B cell (primary cell): ENCODE measurements at regions not wholly inside any gene's neighbourhood (a gene's known extent, or its start where the extent isn't known, plus 50 kb on each side); places are given as distances from the start of the nearest gene placed in this dataset.

Experiments
- ATAC-seq: fragments of 200-7000 bp; cut with Tn5 transposase; one replicate; pipeline ENCODE4 v1.10.0; 2021; ENCODE audit warnings: low read depth, mild to moderate bottlenecking, moderate number of reproducible peaks, moderate library complexity
- CTCF ChIA-PET: fragments of 350-600 bp; sonication (Branson Sonifier 250); formaldehyde crosslinking; loops from one replicate; lab custom pipeline; 2021; ENCODE audit warnings: antibody characterized with exemption, inconsistent platforms; lab: Charles Lee
- POLR2A ChIA-PET: fragments of 350-600 bp; sonication (Branson Sonifier 250); formaldehyde crosslinking; loops from one replicate; lab custom pipeline; 2021; ENCODE audit warnings: antibody characterized with exemption; lab: Charles Lee
- DNase-seq: peaks from one replicate; pipeline ENCODE4 v3.0.0; 2013
- H2AFZ ChIP-seq: 2 replicates; pipeline ENCODE4 v1.6.1; 2012; ENCODE audit warnings: mild to moderate bottlenecking, low read depth, low read length; ENCODE audit not compliant: insufficient read depth, poor library complexity, severe bottlenecking
- H3K27ac ChIP-seq, 2 donors: 1 replicate in 1 of 2; 2 replicates in 1 of 2; pipeline ENCODE4 v1.5.1; 2012 to 2013; ENCODE audit warnings: low read length in 2 of 2, mild to moderate bottlenecking in 2 of 2, moderate library complexity in 1 of 2
- H3K27me3 ChIP-seq, 4 experiments: fragments of 200-600 bp in 1 of 4; sonication (generic) in 1 of 4; replicated peaks in 1 of 4; 1 replicate in 2 of 4; 2 replicates in 2 of 4; pipeline versions ENCODE4 v1.6.1 to v1.7.0; 2013 to 2016; ENCODE audit warnings: low read length in 3 of 4, mild to moderate bottlenecking in 2 of 4, mixed read lengths in 1 of 4, moderate library complexity in 1 of 4; ENCODE audit not compliant: insufficient read depth in 4 of 4, control insufficient read depth in 3 of 4; ENCODE audit errors: control extremely low read depth in 1 of 4
- H3K36me3 ChIP-seq, 2 experiments: replicated peaks in 1 of 2; 1 replicate in 1 of 2; 2 replicates in 1 of 2; pipeline versions ENCODE4 v1.6.1 to v1.7.1; 2013; ENCODE audit warnings: low read length in 1 of 2; ENCODE audit not compliant: insufficient read depth in 2 of 2, control insufficient read depth in 1 of 2; ENCODE audit errors: control extremely low read depth in 1 of 2, extremely low read depth in 1 of 2
- H3K4me1 ChIP-seq, 2 donors: fragments of 200-600 bp in 1 of 2; sonication (generic) in 1 of 2; 1 replicate in 1 of 2; 2 replicates in 1 of 2; pipeline versions ENCODE4 v1.5.1 to v1.6.1; 2013 to 2017; ENCODE audit warnings: low read length in 2 of 2; ENCODE audit not compliant: control insufficient read depth in 2 of 2, insufficient read depth in 2 of 2
- H3K4me2 ChIP-seq: replicated peaks from 2 replicates; pipeline ENCODE3; 2012; ENCODE audit warnings: mild to moderate bottlenecking, low read depth, low read length; ENCODE audit not compliant: poor library complexity, severe bottlenecking
- H3K4me3 ChIP-seq, 5 experiments: fragments of 200-600 bp in 1 of 5; sonication (generic) in 1 of 5; 1 replicate in 3 of 5; 2 replicates in 2 of 5; pipeline versions ENCODE4 v1.5.1 to v1.7.0; 2011 to 2016; ENCODE audit warnings: low read length in 4 of 5, mild to moderate bottlenecking in 4 of 5, low read depth in 2 of 5, control low read depth in 1 of 5, moderate library complexity in 1 of 5; ENCODE audit not compliant: insufficient read depth in 1 of 5; ENCODE audit errors: control extremely low read depth in 1 of 5, extremely low read depth in 1 of 5
- H3K79me2 ChIP-seq: fragments of 200-600 bp; sonication (generic); one replicate; pipeline ENCODE4 v1.6.0; 2016; ENCODE audit warnings: low read length; ENCODE audit not compliant: control insufficient read depth, insufficient read depth
- H3K9ac ChIP-seq: fragments of 200-600 bp; sonication (generic); 2 replicates; pipeline ENCODE4 v1.6.1; 2017; ENCODE audit warnings: mild to moderate bottlenecking, low read length, moderate library complexity
- H3K9me3 ChIP-seq, 3 donors: one replicate each; pipeline versions ENCODE4 v1.6.1 to v1.7.1; 2013; ENCODE audit warnings: low read length in 2 of 3; ENCODE audit not compliant: control insufficient read depth in 2 of 3, insufficient read depth in 1 of 3; ENCODE audit errors: control extremely low read depth in 1 of 3
- H4K20me1 ChIP-seq: 2 replicates; pipeline ENCODE4 v1.6.0; 2012; ENCODE audit warnings: mild to moderate bottlenecking, low read length; ENCODE audit not compliant: insufficient read depth, control insufficient read depth, poor library complexity, severe bottlenecking
- H3K27ac Mint-ChIP-seq: one replicate; pipeline ENCODE4 v1.8.0; 2021; ENCODE audit warnings: mixed read lengths
- H3K27me3 Mint-ChIP-seq: one replicate; pipeline ENCODE4 v1.8.0; 2021; ENCODE audit warnings: mixed read lengths
- H3K4me1 Mint-ChIP-seq: one replicate; pipeline ENCODE4 v1.8.0; 2021; ENCODE audit warnings: mixed read lengths
- H3K4me3 Mint-ChIP-seq: one replicate; pipeline ENCODE4 v1.8.0; 2021; ENCODE audit warnings: mixed read lengths
- H3K9me3 Mint-ChIP-seq: one replicate; pipeline ENCODE4 v1.8.0; 2022; ENCODE audit warnings: mixed read lengths; ENCODE audit not compliant: insufficient read depth
- CTCF ChIP-seq: fragments of 200-600 bp; IDR thresholded peaks from one replicate; pipeline ENCODE4 v1.8.0; 2022; ENCODE audit warnings: antibody characterized with exemption, mild to moderate bottlenecking
- EZH2 ChIP-seq: IDR thresholded peaks from 2 replicates; pipeline ENCODE4 v1.6.1; 2012; ENCODE audit warnings: borderline replicate concordance, low read depth, mild to moderate bottlenecking, moderate library complexity, low read length; ENCODE audit not compliant: insufficient read depth, poor library complexity, severe bottlenecking
- WGBS: methylation state at CpG from one replicate; pipeline ENCODE4 v1.1.5; 2013; ENCODE audit warnings: missing lambda C conversion rate; ENCODE audit not compliant: insufficient coverage; 5-methylcytosine and 5-hydroxymethylcytosine counted together
- intact Hi-C: fragments of 100-400 bp; cut with micrococcal nuclease; formaldehyde crosslinking; loops from one replicate; pipeline ENCODE4 v1.10.0; 2022

DNA sequence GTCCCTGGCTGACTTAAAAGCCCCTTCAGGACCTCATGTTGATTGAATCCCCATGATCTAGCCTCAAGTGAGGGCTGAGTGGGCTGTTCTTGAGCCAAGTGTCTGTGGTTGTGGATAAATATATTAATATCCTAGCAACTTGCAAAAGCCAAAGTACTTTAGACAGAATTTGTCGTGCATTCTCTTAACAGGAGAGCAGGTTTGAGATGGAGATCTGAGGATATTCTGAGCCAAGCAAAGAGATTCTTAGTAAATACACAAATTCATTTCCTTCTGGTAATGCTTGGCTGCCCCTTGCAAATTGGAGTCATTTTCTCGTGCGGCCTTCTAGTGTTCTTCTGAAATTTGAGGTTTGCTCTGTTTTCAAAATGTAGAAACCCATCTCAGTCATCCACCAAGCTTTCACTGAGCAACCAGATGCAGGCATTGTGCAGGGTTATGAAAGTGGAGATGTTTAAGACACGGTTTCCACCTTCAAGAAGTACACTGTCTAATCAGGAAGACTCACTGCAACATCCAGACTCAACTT is 242.1 kb upstream of the JUN start:
- CTCF ChIA-PET, result no interaction called here
- TF ChIP-seq CTCF (no peak), EZH2 (no peak)

DNA sequence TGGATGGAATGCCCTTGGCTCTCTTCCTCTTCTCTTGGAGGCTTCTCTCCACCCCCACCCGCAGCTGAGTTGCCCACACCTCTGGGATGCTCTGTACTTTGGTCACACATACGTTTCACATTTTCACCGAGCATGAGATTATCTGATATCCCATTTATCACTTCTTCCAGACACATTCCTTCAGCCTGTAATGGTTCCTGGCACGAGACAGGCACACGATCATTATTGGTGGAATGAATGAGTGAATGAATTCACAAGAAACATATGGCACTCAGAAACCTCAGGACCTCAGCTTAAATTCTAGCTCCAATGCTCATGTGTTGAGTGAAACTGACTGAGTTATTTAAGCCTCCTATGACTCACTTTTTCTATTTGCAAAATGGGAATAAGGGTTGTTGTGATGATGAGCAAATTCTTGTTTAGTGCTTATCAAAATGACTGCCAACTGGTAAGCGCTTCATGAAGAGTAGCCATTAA is 242.7 kb upstream of the JUN start:
- Histone ChIP-seq H3K9me3 (no peaks in the 10 kb centered on the region), H3K4me3 (no peak overlapping the region)
- intact Hi-C loops, result loop anchor here (2.0 kb wide), 1 partner anchor 14 kb away; no protein-coding TSS in a partner anchor

More for the DNA sequence above, 242.1 kb upstream of the JUN start:
- Mint-ChIP-seq H3K27me3 (no peaks in the 10 kb centered on the region), H3K27ac (peak overlapping the region; percentile 91), H3K4me3 (peak overlapping the region; percentile 64), H3K9me3 (no peaks in the 10 kb centered on the region), H3K4me1 (peaks cover 36% of the 10 kb centered on the region)
- H3K9me3 ChIP-seq, result no peaks in the 10 kb centered on the region
- H3K4me2 ChIP-seq, result peak overlapping the region; percentile 72
- peak overlapping the region; percentile 55 to 70 for H3K27ac ChIP-seq
- WGBS, result 40% methylated on average over 1 of the region's 4 CpGs
- H3K79me2 ChIP-seq, result peaks cover 11% of the 10 kb centered on the region
- H2AFZ ChIP-seq, result peak overlapping the region; percentile 71
- intact Hi-C loops, result loop anchor here (2.0 kb wide), 1 partner anchor 13 kb away; no protein-coding TSS in a partner anchor
- peaks cover 30 to 34% of the 10 kb centered on the region in 2 donors for H3K4me1 ChIP-seq
- no peaks in the 10 kb centered on the region for H4K20me1 ChIP-seq
- no peaks in the 10 kb centered on the region for H3K27me3 ChIP-seq
- H3K4me3 ChIP-seq, result peak overlapping the region in 2 of 5 experiments; percentile 5 to 64
- DNase-seq, result peak; percentile 43
- H3K36me3 ChIP-seq, result no peaks in the 10 kb centered on the region
- ATAC-seq, result peak; percentile 82
- POLR2A ChIA-PET, result interaction anchor here (0.7 to 1.4 kb wide), 3 partner anchors 13 to 242 kb away, joined by 3 to 4 read pairs (median 3); partner anchors contain the start of gene JUN
- H3K9ac ChIP-seq, result peak overlapping the region; percentile 56

More for the DNA sequence above, 242.7 kb upstream of the JUN start:
- no peaks in the 10 kb centered on the region for H3K27me3 Mint-ChIP-seq
- Histone ChIP-seq H3K27ac (peak overlapping the region; percentile 55 to 70), H3K4me2 (peak overlapping the region; percentile 72), H3K4me1 (peaks cover 29 to 33% of the 10 kb centered on the region in 2 donors), H3K36me3 (no peaks in the 10 kb centered on the region), H3K79me2 (peaks cover 11% of the 10 kb centered on the region), H2AFZ (peak overlapping the region; percentile 71), H3K27me3 (no peaks in the 10 kb centered on the region), H4K20me1 (no peaks in the 10 kb centered on the region), H3K9ac (peak overlapping the region; percentile 56)
- peak overlapping the region; percentile 64 for H3K4me3 Mint-ChIP-seq
- CTCF ChIA-PET, result no interaction called here
- 87% methylated on average over 3 of the region's 6 CpGs for WGBS
- H3K4me1 Mint-ChIP-seq, result peaks cover 34% of the 10 kb centered on the region
- peak overlapping the region; percentile 91 for H3K27ac Mint-ChIP-seq
- DNase-seq, result no peak
- no peak for ATAC-seq
- POLR2A ChIA-PET, result interaction anchor here (0.7 to 1.4 kb wide), 3 partner anchors 14 to 242 kb away, joined by 3 to 4 read pairs (median 3); partner anchors contain the start of gene JUN
- H3K9me3 Mint-ChIP-seq, result no peaks in the 10 kb centered on the region
- TF ChIP-seq CTCF (no peak), EZH2 (no peak)
